ENCODE measurements at regions not wholly inside any gene's neighbourhood (a gene's known extent, or its start where the extent isn't known, plus 50 kb on each side); places are given as distances from the start of the nearest gene placed in this dataset.

- no peak overlapping the region for H3K9ac ChIP-seq (ENCODE audit: extremely low read depth, insufficient read length, low read length)
- H3K79me1 ChIP-seq (ENCODE audit: insufficient read depth, low read depth, low read length, poor library complexity, severe bottlenecking) = no peaks in the 10 kb centered on the region
- no peak overlapping the region for H3K23ac ChIP-seq (ENCODE audit: insufficient read length, low read depth, low read length)
- no peaks in the 10 kb centered on the region for H3K4me1 ChIP-seq (ENCODE audit: insufficient read depth, low read length)
- no peak overlapping the region for H2BK120ac ChIP-seq (ENCODE audit: low read depth, low read length, poor library complexity, severe bottlenecking)
- peaks cover 7% of the 10 kb centered on the region for H3K9me3 ChIP-seq (ENCODE audit: control insufficient read depth, low read depth, low read length)
- H2BK15ac ChIP-seq (ENCODE audit: low read depth, low read length) = no peak overlapping the region
- no peak overlapping the region for H2AFZ ChIP-seq (ENCODE audit: low read length)
- H3K79me2 ChIP-seq (ENCODE audit: insufficient read depth, low read length) = no peaks in the 10 kb centered on the region
- no peaks in the 10 kb centered on the region for H4K20me1 ChIP-seq (ENCODE audit: control insufficient read depth, insufficient read depth, insufficient read length)
- Mint-ChIP-seq H3K27ac (no peak overlapping the region), H3K4me1 (no peaks in the 10 kb centered on the region), H3K36me3 (ENCODE audit: insufficient read depth in 1 of 3, low read depth in 3 of 3) (peaks cover 10 to 21% (median 16%) of the 10 kb centered on the region in 3 experiments), H3K4me3 (no peak overlapping the region), H3K9me3 (peaks cover 19 to 29% of the 10 kb centered on the region in 2 experiments), H3K27me3 (ENCODE audit: low read depth) (no peaks in the 10 kb centered on the region)
- H3K27ac ChIP-seq (ENCODE audit: insufficient read length, low read depth, low read length) = no peak overlapping the region
- H3K4ac ChIP-seq (ENCODE audit: low read depth, low read length) = no peak overlapping the region
- H4K91ac ChIP-seq (ENCODE audit: insufficient read length, low read depth, low read length) = no peak overlapping the region
- no peaks in the 10 kb centered on the region for H3K27me3 ChIP-seq (ENCODE audit: insufficient read depth, low read length)
- no peak overlapping the region for H3K56ac ChIP-seq (ENCODE audit: insufficient read length, low read depth, low read length)
- no peak overlapping the region for H3K18ac ChIP-seq (ENCODE audit: insufficient read length, low read depth, low read length)
- no peak overlapping the region for H4K8ac ChIP-seq (replicated peaks; ENCODE audit: insufficient read length, low read depth, low read length)
- no peak overlapping the region for H3T11ph ChIP-seq (ENCODE audit: low read length)
- DNase-seq = no peak
- no peak overlapping the region for H3K4me2 ChIP-seq (ENCODE audit: insufficient read depth, insufficient read length, low read length)
- H2BK20ac ChIP-seq (ENCODE audit: low read depth, low read length, poor library complexity, severe bottlenecking) = no peak overlapping the region
- no peak overlapping the region for H2AK5ac ChIP-seq (ENCODE audit: insufficient read length, low read length)
- H2BK5ac ChIP-seq (ENCODE audit: insufficient read length, low read length) = no peak overlapping the region
- H3K14ac ChIP-seq (ENCODE audit: insufficient read depth, low read length) = no peak overlapping the region
- WGBS (ENCODE audit: extremely low coverage, insufficient read length, low lambda C conversion rate) = no CpG with 5 or more reads among the region's 2 CpGs
- no peaks in the 10 kb centered on the region for H3K23me2 ChIP-seq (ENCODE audit: insufficient read length, low read depth, low read length, poor library complexity, severe bottlenecking)
- no peak overlapping the region for H2BK12ac ChIP-seq (ENCODE audit: insufficient read length, low read depth, low read length)
- no peak for TF ChIP-seq CTCF (conservative IDR thresholded peaks at IDR 0.05)
- no peak overlapping the region for H4K5ac ChIP-seq (ENCODE audit: insufficient read length, low read depth, low read length)
Measured at GRCh38 chr3:164912916-164913315, 165.4 kb downstream of the SI start.
